GM13977 (cell line): ENCODE measurements at regions not wholly inside any gene's neighbourhood (a gene's known extent, or its start where the extent isn't known, plus 50 kb on each side); places are given as distances from the start of the nearest gene placed in this dataset.

Experiments used
- DNase-seq: peaks from one replicate; pipeline ENCODE4 v3.0.0; 2012; ENCODE audit warnings: low spot score
- in situ Hi-C: fragments of 300-500 bp; cut with MboI; formaldehyde crosslinking; loops from one replicate; pipeline ENCODE4 v1.12.0; 2022; ENCODE audit warnings: low sequenced_read_pairs, low pct_unique_long_range_greater_than_20kb, mixed read lengths, inconsistent platforms; ENCODE audit not compliant: unreplicated experiment
- TF ChIP-seq, protein P1 (sequence below): IDR thresholded peaks from 2 replicates; pipeline ENCODE4 v1.5.1; 2012; ENCODE audit warnings: mild to moderate bottlenecking, control low read depth; ENCODE audit not compliant: insufficient read depth; ENCODE audit errors: extremely low read depth, missing control alignments

DNA sequence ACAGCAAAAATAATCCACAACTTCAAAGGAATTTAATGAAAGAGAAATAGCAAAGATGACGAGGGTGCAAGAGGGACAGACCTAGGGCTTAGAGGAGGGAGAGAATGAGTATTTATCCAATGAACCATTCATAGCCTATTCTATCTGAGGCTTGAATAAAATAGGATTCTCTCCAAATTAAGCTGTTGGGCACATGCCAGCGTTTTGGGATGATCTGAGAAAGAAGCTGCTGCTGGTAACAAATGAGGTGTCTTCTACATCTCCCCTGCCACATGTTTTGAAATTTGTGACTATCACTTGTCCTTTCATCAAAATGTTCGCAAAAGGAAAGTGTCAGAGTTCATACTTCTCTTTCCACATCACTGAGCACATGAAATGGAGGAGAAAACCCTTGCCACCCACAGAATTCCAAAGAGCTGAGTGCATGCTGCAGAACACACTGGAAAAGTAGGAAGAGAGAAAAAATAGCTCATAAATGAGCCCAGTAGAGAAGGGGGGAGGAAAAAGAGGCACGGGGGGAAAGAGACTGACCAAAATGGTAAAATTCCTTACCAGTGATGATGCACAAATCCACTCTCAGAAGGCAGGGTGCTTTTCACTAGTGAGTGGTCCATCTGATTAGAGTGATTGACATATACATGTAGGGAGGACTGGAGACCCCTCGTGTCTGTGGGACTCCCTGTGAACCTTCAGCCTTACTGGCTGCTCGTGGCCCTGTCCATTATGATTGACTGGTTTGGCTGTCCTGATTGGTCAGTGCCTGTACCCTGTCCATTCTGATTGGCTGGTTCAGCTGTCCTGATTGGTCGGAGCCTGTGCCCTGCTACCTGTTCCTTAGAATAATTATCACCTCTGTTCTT lies 180.5 kb downstream of the OGFRL1 start:
- in situ Hi-C loops, result no loop called here
- TF ChIP-seq, protein P1, sequence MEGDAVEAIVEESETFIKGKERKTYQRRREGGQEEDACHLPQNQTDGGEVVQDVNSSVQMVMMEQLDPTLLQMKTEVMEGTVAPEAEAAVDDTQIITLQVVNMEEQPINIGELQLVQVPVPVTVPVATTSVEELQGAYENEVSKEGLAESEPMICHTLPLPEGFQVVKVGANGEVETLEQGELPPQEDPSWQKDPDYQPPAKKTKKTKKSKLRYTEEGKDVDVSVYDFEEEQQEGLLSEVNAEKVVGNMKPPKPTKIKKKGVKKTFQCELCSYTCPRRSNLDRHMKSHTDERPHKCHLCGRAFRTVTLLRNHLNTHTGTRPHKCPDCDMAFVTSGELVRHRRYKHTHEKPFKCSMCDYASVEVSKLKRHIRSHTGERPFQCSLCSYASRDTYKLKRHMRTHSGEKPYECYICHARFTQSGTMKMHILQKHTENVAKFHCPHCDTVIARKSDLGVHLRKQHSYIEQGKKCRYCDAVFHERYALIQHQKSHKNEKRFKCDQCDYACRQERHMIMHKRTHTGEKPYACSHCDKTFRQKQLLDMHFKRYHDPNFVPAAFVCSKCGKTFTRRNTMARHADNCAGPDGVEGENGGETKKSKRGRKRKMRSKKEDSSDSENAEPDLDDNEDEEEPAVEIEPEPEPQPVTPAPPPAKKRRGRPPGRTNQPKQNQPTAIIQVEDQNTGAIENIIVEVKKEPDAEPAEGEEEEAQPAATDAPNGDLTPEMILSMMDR, result no peak
- no peak for DNase-seq

DNA sequence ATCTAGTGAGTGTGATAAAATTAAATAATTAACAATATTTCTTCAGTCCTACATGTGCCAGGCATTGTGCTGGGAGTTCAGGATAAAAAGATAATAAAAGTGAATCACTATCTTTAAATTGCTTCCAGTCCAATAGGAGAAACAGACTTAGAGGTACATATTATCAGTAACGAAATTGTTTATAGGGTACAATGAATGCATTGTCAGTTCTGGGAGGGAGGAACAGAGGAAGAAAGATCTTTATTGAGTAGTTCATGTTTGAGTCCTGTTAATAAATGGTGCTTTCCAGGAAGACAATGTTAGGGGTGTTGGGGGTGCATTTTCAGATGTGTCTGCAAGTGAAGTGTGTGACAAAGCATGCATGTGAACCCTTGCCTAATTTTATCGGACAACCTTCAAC lies 183.1 kb downstream of the OGFRL1 start:
- no peak for DNase-seq
- TF ChIP-seq, protein P1, result no peak
- in situ Hi-C loops, result no loop called here

DNA sequence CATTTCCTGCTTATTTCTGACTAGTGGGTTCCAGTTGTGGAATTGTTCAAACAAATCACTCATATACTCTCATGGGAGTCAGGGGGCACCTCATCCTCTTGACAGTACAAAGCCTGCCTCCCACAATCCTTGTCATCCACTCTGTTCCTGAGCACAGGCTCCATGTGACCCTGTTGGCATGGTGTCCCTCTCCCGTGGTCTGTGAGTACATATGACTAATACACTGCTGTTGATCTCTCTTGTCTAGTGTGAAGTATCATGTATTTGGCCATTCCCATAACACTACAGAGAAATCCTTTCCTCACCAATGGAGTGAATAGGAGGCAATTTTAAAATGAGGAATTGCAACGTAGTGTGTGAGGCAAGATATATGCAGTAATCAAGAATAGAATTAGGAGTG lies 185.3 kb downstream of the OGFRL1 start:
- DNase-seq, result no peak
- in situ Hi-C loops, result no loop called here
- TF ChIP-seq, protein P1, result no peak

DNA sequence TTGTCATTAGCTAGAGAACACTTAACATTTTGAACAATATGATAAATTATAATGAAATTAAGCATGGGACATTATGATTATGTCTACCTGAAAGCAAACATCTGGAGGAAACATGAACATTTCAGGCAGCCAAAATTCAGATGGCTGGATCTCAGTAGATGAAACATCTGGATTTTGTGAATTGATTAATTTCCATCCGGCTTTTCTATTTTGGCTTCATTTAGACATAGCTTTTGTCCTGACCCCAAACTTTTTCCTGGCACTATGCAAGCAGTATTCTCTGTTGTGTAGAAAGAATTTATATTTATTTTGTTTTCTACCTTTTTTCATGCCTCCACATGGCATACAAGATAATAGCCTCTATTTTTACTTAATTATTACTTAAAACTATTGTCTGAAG lies 186.3 kb downstream of the OGFRL1 start:
- no peak for DNase-seq

DNA sequence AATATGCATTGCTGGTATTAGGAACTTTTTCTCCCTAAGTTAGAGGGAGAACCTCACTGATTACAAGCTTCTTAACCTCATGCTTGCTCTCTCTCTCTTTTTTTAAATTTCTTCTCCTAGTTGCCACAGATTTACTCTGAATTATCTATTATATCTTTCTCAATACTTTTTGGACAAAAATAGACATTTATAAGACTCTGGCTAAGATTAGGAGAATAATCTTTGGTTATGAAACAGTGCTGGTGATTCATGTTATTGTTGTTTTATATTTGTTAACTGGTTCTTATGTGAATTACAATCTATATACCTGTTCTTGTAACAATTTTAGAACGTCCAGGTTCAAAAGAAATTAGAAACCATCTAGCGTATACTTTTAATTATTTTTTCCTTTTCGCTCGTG lies 187.8 kb downstream of the OGFRL1 start:
- TF ChIP-seq, protein P1, result no peak
- in situ Hi-C loops, result no loop called here
- DNase-seq, result no peak

More for the DNA sequence above, 186.3 kb downstream of the OGFRL1 start:
- TF ChIP-seq, protein P1, result no peak
- in situ Hi-C loops, result no loop called here

DNA sequence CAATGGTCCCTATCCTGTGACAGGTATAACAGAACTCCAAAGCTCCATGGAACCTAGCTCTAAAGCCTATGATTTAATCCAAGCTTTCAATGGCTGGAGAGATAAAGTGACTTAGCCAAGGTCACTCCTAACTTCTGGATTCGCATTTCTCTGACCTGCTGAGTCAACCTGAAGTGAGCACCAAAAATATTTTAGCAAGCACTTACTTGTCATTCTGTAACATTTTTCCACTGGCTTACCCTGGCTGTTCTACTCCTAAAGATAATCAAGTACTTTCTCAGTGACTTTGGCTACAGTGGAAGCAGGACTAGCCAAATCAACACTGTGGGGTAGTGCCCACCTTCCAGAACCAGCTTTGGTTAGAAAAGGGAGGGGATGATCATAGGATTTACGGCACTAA lies 188.3 kb downstream of the OGFRL1 start:
- TF ChIP-seq, protein P1, result no peak
- in situ Hi-C loops, result no loop called here
- DNase-seq, result no peak
